GM21619 (cell line): ENCODE measurements at regions not wholly inside any gene's neighbourhood (a gene's known extent, or its start where the extent isn't known, plus 50 kb on each side); places are given as distances from the start of the nearest gene placed in this dataset.

ENCODE experiments used
- ATAC-seq: cut with Tn5 transposase; IDR thresholded peaks from one replicate; pipeline ENCODE4 v1.9.1; 2021; ENCODE audit not compliant: unreplicated experiment

DNA sequence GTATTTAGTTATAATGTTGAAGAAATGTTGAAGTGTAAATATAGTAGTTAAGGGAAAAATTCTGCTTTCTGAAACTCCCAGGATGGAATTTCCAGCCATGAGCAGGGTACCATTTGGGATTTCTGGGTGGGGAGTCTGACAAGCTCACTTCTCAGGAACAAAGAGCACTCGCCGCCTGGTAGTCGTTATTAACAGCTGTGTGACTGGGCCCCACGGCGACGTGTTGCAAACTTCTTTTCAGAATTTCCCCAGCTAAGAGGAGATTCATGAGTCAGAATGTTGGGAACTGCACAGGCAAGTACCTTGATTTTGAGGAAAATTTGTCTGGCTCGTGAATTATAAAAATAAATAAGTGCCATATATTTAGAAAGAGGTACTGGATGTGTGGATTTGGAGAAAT is 103.7 kb downstream of the LACC1 start:
- ATAC-seq, result no peak

DNA sequence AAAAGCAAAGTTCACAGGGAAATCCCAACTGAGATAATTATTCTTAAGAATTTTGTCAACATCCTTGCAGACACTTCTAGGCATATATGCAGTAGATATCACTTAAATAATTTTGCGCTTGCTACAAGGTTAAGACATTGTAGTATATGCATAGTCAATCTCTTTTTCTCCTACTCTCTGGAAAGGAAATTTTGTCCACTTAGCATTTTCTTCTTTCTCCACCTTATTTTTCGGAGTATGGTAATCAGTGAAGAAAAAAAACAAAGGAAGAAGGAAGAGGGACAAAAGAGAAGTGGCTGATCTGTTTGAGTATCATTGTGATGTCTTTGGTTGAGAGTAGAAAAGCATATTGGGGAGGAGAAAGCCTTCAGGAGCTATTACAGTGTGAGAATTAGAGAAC is 104.6 kb downstream of the LACC1 start:
- ATAC-seq, result no peak

DNA sequence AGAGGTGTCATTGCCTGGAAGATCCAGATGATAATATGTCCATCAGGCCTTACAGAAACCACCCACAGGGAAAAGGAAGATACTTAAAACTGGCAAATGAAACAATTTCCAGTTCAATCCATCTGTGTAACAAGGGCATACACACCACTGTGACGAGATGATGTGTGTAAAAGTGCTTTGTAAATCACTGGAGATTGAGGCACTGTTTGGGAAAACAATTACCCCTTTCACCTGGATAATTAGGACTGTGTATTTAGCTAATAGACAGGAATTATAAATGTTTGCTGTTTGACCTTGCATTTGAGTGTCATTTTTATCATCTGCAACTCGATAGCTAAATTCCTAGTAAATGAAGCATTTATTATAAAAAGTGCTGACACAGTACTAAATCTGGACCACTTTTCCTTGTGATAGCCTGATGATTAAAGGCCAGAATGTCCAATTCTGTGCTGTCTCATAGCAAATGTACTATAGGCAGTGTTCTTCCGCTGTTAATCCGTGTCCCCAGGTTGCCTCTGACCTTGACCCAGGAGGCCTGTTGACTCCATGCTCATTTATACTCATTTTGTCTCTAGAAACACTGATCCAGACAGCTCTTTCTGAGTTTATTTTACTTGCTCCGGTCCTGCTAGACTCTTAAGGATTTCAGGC is 105.8 kb downstream of the LACC1 start:
- no peak for ATAC-seq

DNA sequence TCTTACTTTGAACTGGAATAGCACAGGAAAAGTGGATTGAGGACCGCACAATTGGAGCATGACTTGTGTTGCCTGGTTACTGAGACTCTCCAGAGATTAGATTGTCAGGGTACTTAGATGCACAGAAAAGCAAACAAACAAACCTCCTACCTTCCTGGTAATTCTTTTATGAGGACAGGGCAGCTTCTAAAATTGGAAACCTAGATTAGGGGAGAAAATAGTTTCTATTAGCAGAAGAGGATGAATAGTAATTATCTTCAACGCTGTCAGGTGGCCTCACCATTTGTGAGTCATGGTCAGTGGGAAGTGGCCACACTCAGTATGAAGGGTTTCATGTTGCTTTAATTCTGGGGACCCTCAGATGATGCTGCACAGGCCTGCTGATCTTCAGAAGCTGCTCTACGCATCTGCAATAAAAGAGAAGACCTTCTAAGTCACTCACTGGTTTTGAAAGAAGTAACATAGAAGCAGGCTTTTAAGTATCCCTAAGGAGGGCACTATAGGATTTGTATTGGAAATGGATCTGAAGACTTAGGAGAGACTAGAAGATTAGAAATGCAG is 106.8 kb downstream of the LACC1 start:
- no peak for ATAC-seq

DNA sequence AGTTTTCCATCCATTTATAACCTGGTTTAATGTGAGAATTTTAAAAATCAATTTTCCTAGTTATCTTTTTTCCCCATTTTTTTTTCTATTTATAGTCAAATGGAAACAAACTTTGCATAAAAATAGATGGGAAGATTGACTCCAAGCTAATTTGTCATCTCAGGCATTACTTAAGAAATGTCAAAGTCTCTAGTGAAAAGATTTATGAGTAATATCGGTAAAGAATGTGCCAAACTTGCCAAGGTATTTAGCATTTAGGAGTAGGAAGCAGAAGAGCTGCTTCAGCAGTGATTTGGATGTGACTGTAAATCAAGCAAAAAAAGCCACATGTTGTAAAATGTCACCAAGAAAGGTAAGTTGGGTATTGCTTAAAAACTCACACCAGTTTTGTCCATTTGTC is 108.6 kb downstream of the LACC1 start:
- ATAC-seq, result no peak

DNA sequence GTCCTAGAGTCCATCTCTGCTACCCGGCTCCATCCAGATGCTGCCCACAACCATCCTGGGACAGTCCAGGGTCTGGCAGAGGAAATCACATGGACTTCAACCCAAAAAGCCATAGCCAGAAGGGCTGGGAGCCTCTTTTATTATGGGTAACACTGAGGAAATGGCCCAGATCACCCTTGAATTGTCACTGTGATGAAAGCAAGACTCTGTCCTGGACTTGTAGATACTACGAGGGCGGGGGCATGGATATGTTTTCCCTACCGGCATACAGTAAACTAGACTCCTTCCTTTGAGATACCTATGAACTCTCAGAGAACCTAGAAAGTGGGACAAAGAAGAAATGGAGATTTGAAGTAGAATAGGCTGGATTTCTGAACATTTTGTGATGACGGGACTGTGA is 110.3 kb downstream of the LACC1 start:
- no peak for ATAC-seq

DNA sequence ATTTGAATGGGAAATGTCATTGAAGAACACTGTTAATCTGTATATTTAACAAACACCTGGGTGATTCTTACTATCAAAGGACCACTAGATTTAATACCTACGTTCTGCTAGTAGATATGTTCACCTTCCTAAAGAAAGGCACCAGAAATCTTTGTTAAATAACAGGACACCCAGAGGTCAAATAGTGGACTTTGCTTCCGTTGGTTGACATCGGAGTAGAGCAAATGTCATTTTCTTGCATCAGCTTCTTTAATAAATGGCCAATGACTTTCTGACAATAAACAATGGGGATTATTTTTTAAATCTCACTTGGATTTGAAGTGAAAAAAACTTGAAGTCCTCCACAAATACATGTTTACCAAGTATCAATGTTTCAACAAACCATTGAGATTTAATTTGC is 111.1 kb downstream of the LACC1 start:
- no peak for ATAC-seq

DNA sequence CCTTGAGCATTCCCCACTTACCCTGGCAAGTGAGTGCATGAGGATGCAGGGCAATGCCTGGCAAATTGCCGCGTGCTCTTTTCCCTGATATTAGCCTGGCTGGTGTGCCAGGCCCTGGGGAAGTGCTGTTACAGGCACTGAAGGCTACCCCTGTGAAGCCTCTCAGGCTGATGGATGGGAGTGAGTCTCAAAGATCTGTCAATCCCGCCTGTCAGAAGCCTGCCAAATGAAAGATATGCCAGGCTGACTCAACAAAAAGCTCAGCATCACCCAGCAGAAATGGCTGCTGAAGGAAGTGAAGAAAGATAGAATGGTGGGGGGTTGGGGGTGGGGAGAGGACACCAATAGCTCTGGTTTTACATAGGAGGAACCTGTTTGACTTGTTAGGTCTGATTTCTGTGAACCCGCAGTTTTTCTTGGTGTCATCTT is 112.1 kb downstream of the LACC1 start:
- ATAC-seq, result no peak

DNA sequence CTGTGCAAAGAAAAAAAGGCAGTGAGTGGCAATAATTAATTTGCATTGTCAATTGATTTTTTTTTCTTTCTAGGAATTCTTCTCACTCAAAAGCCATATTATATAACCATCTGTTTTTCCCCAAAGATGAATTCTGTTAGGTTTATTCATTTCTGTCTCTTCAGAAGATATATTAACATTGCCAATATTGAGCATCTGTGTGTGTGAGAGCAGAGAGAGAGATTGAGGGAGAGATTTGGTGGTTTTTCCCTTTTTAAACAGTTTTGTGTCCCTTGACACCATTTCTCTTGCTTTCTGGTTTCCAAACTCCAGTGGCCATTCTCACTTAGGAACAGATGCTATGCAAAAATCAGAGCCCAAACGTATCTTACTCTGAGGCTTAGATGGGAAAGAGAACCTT is 112.5 kb downstream of the LACC1 start:
- ATAC-seq, result no peak

DNA sequence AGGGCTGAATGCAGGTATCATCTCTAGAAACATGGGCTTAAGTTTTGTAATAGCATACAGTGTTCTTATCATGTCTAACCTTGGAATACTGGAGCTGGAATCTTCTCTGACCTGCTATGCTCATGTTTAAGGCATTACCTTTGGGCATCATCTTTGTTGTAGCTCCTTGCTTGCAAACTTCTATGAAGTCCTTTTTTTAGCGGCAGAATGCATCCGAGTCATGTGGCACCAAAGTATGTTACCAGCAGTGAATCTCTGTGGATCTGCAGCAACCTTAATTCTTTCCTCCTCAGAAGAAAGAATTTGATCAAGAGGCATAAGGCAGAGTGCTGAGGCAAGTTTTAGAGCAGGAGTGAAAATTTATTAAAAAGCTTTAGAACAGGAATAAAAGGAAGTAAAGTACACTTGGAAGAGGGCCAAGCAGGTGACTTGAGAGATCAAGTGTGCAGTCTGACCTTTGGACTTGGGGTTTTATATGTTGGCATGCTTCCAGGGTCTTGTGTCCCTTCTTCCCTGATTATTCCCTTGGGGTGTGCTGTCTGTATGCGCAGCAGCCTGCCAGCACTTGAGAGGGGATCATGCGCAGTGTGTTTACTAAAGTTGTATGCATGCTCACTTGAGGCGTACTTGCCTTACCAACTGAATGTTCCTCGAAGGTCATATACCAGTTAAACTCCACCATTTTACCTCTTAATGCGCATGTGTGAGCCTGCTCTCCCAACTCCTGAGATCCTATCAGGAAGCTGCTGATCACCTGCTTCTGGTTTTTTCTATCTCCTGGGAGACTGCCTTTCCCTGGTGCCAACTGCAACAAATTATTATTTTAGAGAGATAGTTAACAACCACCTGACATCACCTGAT is 115.5 kb downstream of the LACC1 start:
- ATAC-seq, result no peak

DNA sequence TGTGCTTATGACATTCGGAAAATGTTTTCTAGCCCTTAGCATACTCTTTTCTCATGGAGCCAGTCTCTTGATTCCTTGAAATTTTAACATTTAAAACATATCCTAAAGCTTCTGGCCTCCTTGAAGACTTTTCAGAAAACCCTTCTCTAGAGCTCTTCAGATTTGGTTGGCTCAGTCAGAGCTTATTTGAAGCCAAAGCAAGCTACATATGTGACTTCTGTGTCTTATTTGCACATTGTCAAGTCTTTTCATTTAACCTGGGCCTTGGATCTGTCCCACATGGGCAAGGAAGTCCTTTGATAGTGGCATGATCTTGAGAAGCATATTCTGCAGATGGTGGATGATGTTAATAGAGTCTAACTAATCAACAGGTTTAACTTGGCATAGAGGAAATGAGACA is 116.5 kb downstream of the LACC1 start:
- ATAC-seq, result no peak

DNA sequence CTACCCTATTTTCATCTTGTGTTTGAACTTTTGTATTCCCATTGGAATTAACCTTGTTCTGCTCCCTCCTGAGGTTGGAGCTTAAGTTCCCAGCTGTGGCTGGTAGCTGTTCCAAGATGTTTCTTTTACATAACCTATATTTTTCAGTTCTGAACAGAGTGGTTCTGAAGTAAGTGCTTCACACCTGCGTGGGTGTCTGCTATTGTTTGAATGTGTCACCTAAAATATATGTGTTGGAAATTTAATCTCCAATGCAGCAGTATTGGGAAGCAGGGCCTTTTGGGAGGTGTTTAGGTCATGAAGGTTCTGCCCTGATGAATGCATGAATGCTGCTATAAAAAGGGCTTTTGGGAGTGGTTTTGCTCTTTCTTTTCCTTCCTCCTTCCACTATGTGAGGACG is 123.8 kb downstream of the LACC1 start:
- ATAC-seq, result no peak

DNA sequence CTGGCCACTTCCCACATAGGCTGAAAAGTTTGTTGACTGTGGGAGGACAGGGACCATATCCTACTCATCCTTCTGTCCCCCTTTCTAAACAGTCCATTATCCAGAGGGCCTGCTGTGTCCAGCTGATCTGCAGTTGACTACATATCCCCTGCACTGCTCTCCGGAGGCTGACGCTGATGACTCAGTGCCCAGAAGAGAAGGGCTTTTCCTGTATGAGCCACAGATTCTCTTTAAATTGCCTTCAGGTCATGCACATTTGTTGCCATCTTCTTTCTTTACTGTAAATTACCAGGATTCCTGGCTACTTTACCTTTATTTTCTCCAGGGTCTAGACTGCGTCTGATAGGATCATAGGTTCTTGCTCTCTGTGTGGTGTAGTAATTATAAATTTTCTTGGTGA is 125.2 kb downstream of the LACC1 start:
- no peak for ATAC-seq

DNA sequence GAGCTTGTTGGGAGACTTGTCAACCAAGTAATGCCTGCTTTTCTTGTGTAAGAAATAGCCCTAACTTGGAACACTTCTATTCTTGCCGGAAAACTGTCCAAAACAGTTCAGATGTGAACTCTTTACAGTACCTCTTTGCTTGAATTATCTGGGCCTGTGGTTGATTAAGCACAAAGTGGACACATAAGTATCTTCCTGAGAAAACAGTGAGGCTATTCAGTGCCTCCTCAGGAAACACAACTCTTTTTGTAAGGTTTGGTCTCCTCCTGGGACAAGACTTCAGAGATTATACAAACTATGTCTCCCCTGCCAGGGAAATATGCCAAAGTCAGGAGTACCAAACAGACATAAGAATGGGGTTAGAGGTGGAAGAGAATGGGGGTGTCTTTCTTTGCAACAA is 127.7 kb downstream of the LACC1 start:
- no peak for ATAC-seq

DNA sequence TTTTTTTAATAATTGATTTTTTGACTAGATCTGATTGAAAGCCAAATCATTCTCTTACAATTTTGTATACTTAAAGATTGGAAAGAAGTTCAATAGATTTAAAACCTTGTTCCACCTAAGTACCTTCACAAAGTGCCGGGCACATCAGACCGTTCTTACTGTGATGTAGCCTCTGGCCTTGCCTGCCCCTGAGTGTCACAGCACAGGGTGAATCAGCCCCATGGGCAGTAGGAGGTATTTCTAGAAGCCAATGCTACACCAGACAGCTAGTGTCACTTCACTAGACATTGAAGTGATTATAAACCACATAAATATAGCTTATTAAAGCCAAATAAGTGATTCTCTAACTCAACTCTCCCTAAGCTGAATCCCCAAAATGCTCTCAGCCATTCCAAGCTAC is 131.3 kb downstream of the LACC1 start:
- ATAC-seq, result no peak

DNA sequence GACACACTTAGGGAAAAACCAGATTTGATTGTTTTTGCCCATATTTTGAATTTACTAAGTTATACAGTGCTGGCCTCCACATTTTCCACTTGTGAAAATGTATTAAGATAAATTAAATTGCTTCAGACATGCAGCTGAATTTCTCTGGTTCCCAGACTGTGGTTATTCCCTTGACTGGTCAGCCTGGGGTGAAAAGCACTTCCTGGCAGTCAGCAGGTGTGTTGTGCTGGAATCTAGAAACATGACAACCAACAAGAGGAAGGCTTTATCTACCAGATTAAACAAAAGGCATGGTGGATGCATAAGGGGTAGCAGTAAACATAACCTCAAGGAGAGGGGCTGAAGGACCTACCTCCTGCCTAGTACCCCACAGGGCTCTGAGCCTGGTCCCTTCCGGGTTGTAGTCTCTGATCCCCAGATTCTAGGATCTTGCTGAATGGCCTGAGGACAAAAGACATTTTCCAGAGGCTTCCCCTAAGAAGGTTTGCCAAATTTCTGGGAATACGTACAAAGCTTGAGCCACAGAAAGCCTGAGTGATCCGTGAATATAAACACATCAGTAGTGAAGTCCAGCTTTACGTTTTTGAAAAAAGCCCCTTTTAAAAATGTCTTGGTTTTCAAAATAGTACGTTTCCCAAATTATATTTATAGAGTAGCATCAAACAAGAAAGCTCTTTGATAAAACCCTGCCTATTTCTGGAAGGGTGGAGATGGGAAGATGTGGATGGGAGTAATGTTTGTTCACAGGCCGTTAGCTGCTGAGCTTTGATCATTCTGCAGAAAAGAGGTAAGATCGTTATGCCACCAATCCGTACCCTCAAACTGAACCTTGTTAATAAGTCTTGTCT is 133.4 kb downstream of the LACC1 start:
- no peak for ATAC-seq

DNA sequence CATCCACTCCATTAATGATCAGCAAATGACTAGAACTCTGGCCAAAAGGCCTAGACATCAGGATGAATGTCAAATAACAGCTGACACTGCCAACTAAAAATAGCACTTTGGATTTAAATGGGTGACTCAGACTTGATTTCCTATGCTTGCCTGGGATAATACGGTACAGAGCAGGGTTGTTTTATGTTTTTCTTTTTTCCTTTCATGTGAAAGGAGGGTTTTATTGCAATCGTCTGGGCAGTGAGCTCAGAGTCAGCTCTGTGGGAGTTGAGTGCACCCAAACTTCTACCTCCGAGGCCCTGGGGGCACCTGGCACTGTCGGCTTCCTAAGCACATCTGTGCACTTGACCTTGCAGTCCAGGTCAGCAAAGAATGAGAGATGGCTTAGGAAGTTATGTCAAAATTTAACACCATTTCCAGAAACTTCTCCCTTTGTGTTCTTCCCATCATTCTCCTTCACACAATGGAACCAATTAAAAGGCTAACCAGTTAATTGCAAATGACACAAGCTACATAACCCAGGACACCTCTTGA is 134.1 kb downstream of the LACC1 start:
- no peak for ATAC-seq

DNA sequence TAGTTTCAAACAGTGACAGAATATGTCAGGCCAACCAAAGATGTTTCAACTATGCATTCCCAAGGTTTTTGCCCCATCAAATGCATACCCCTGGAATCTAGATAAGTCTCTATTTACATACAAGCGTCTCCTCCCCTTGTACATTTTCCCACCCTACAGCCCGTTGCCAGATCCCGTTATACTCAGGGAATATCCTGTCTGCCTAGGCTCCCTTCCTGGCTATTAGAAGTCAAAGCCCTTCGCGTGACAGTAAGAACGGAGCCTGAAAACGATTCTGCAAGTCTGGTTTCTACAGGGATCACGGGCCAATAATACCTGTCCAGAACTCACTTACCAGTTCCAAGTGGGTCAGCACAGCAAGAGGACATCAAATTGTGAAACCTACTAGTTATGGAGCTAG is 134.8 kb downstream of the LACC1 start:
- ATAC-seq, result no peak

DNA sequence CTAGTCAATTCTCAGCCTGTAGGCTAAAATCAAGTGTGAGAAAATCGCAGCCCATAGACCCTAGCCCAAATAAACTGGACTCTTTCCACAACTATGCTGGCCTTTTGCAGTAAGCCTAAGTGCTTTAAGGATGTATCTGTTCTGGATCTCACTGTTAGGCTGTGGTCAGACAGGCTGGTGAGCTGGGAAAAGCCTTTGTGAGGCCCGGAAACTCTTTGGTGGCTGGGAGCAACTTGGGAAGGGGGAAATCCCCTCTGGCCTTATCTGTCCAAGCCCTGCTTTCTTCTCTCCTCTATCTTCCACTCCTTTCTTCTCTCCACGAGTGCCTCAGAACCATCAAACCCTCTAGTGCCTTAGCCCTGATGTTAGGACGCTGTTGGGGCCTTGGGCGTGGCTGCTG is 135.4 kb downstream of the LACC1 start:
- no peak for ATAC-seq

DNA sequence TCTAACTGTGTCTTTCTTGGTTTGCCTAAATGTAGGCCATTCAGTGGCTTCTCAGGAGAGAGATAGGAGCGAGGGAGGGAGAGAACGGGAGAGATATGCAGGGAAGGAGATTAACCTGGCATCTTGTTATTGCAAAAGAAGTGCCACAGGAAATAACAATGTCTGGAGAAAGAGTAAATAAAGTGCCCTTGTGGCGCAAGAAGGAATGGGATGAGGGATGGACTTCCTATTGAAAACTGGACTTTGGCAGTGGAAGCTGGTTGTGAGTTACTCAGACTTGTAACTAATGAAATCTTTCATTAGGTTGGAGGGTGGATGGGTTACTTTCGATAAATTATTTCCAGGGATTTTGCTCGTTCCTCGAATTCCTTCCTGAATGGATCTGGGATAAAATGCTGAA is 136.1 kb downstream of the LACC1 start:
- no peak for ATAC-seq

DNA sequence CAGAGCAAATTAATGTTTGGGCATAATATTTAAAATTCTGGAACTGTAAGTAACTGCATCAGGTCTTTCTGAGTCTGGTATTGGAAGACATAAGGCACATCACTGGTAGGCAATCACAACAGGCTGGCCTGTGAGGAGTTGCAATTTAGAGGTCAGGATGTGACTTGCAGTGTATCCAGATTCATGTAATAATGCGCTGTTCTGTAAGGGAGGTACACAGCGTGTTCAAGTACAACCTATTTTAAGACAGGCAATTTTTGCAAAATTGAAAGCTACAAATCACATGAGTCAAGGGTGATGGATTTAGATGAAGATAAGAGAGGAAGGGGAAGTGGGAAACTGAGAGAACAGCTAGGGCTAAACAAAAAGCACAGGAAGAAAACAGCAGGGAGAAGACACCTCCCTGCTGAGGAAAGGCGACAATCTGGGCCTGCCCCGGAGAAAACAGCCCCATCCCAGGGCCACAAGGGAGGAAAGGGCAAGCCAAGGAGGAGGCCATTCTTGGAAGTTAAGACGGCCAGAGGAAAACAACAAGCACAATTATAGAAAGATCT is 138.1 kb downstream of the LACC1 start:
- ATAC-seq, result no peak
